ENCODE measurements at regions not wholly inside any gene's neighbourhood (a gene's known extent, or its start where the extent isn't known, plus 50 kb on each side); places are given as distances from the start of the nearest gene placed in this dataset.

DNA sequence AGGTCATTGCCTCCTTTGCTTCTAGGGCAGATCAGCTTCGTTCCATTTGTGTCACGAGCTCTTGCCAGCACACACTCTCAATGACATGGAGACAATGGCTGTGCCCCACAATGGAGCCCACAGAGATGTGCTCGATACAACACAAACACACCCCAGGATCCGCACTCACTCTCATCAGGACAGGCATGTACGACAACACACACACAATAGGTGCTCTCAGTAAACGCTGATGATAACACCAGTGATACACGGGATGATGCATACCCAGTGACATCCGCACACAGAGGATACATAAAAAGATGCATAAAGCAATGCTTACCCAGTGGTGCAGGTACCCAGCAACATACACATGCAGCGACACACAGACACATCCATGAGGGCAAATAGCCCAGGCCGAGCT lies 61.2 kb upstream of the LBX1 start:
- Histone ChIP-seq H3K4me3 (ENCODE audit: low read depth, low read length) (no peak overlapping the region), H3K9me3 (no peaks in the 10 kb centered on the region), H3K36me3 (no peaks in the 10 kb centered on the region), H3K27me3 (no peaks in the 10 kb centered on the region), H3K4me1 (no peaks in the 10 kb centered on the region)
- no peak for TF ChIP-seq CTCF (IDR thresholded peaks at IDR 0.05; ENCODE audit: low read depth, low read length)
- DNase-seq: no peak

DNA sequence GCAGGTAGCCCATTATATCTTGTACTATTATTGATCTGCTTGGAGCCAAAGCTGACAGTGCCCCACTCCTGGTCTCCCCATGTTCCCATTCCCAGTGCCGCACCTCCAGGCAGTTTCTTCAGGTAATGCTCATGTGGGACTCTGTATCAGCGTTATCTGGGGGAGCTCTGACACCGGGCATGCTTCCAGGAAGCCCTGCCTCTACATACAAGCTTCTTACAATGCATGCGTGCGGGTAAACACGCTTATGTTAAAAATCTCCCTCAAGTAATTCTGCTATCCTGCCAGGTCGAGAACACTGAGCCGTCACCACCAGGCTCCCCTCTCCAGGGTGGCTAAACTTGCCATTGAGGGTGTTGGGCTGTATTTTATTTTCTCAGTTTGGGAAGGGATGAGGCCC lies 61.6 kb upstream of the LBX1 start:
- Histone ChIP-seq H3K36me3 (no peaks in the 10 kb centered on the region), H3K4me1 (no peaks in the 10 kb centered on the region), H3K4me3 (ENCODE audit: low read depth, low read length) (no peak overlapping the region), H3K9me3 (no peaks in the 10 kb centered on the region), H3K27me3 (no peaks in the 10 kb centered on the region)
- DNase-seq: no peak
- TF ChIP-seq CTCF (IDR thresholded peaks at IDR 0.05; ENCODE audit: low read depth, low read length): no peak

DNA sequence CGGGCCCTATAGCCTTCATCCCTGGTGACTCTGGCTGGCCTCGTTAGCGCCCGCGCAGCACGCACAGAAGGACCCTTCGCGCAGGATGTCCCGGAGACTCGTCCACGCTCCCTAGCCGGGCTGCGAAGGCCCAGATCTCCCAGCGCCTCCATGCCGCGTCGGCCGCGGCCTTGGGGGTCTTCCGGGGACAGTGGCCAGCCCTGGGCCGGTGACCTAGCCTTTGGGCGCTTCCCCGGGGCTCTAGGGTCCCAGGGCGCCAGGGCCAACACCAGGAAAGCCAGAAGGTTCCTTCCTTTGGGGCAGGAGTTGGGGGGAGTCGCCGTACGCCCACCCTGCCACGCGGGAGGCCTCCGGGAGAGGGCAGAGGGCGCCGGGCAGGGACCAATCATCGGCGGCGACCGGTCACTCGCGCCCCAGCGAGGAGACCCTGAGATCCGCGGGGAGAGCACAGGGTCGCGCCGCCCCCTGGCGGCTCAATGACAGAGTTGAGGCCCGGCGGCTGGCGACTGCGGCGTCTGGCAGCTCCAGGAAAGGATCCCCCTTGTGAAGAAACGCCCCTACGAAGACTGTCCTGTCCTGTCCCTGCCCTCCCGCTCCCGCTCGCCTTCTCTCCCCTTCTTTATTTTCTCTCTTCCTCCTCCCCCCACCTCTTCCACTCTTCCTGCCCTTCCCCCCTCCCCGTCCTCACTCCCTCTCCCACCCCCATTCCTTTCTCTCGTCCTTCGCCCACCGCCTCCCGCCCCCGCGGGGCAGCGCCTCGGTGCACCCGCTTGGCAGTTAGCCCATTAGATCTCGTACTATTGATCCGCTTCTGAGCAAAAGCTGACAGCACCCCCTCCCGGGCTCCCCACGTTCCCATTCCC lies 62.3 kb upstream of the LBX1 start:
- no peaks in the 10 kb centered on the region for H3K9me3 ChIP-seq
- no peaks in the 10 kb centered on the region for H3K4me1 ChIP-seq
- no peaks in the 10 kb centered on the region for H3K36me3 ChIP-seq
- H3K27me3 ChIP-seq: no peaks in the 10 kb centered on the region
- peak; percentile 89 for DNase-seq
- peak overlapping the region; percentile 67 for H3K4me3 ChIP-seq (ENCODE audit: low read depth, low read length)
- peak; percentile 69 for TF ChIP-seq CTCF (IDR thresholded peaks at IDR 0.05; ENCODE audit: low read depth, low read length)

DNA sequence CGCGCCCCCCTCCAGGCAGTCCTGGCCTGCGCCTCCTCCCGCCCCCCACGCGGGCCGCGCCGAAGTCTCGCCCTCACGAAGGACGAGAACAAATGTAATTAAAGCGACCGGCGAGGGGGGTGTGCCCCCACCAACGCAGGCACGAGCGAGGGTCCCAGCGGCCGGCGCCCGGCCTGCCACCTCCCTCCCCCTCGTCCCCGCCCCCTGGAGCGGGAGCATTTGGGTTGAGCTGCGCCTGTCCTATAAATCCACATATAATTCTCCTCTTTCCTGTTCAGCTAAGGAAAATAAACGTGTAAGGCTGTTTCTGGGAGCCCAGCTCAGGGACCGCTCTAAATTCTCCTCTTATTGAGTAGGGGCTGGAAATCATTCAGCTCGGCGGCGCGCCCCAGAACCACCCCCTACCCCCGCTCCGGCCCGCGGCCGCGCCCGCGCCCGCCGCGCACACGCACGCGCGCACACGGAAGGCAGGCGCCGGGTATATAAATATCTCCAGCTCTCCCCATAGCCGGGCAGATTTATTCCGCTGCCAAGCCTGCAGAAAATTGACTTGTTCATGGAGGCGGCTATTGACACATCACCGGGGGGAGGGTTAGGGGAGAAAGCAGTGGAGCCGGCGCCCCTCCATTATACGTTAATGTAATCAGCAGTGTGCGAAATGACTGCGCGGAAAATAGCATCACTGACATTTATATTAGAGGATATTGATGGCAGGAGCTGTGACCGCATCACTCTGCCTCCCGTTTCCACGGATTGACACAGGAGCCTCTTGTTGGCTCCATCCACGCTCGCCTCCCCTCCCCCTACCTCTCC lies 61.6 kb upstream of the BTRC start:
- H3K36me3 ChIP-seq: no peaks in the 10 kb centered on the region
- no peaks in the 10 kb centered on the region for H3K27me3 ChIP-seq
- H3K4me3 ChIP-seq (ENCODE audit: low read depth, low read length): peak overlapping the region; percentile 67
- TF ChIP-seq CTCF (IDR thresholded peaks at IDR 0.05; ENCODE audit: low read depth, low read length): no peak
- H3K4me1 ChIP-seq: no peaks in the 10 kb centered on the region
- no peaks in the 10 kb centered on the region for H3K9me3 ChIP-seq
- peak; percentile 74 for DNase-seq

DNA sequence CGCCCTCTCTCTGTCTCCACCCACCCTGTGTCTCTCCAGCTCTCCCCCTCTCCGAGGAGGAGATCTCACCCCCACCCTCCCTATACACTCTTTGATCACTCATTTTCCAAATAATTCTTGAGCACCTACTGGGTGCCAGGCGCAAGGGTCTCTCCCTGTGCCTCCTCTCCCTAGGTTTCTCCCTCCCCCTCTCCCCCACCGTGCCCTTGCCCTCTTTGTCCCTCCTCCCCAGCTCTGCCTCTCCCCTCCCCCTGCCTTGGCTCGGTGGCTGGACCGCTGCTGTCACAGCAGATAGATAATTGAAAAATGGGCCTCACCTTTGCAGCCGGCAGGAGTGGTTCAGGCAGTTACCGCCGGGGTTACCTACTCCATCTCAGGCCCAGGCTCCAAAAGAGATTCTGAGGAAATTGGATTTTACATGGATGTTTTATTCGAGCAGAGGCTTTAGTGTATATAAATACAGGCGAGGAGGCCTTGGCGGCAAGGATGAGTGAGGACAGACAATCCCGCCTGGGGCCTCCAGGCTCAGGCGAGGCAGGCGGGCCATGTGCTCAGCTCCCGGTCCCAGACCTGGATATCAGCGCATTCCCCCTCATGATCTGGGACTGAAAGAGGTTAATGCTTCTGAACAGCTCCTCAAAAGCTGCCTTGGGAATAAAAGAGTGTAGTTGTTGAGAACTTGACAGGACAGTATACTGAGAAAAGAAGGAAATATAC lies 60.8 kb upstream of the BTRC start:
- TF ChIP-seq CTCF (IDR thresholded peaks at IDR 0.05; ENCODE audit: low read depth, low read length): no peak
- Histone ChIP-seq H3K27me3 (no peaks in the 10 kb centered on the region), H3K4me3 (ENCODE audit: low read depth, low read length) (peak overlapping the region; percentile 67), H3K36me3 (no peaks in the 10 kb centered on the region), H3K9me3 (no peaks in the 10 kb centered on the region), H3K4me1 (no peaks in the 10 kb centered on the region)
- peak; percentile 73 for DNase-seq

Measured in BE2C (cell line).